ENCODE measurements at regions not wholly inside any gene's neighbourhood (a gene's known extent, or its start where the extent isn't known, plus 50 kb on each side); places are given as distances from the start of the nearest gene placed in this dataset.

DNA sequence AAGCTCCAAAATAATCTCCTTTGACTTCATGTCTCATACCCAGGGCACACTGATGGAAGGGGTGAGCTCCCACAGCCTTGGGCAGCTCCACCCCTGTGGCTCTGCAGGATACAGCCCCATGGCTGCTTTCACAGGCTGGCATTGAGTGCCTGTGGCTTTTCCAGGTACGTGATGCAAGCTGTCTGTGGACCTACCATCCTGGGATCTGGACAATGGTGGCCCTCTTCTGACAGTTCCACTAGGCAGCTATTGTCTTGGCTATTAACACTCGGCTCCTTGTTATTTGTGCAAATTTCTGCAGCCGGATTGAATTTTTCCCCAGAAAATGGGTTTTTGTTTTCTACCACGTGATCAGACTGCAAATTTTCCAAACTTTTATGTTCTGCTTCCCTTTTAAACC is 634.2 kb downstream of the TSN start:
- TF ChIP-seq, protein P1, sequence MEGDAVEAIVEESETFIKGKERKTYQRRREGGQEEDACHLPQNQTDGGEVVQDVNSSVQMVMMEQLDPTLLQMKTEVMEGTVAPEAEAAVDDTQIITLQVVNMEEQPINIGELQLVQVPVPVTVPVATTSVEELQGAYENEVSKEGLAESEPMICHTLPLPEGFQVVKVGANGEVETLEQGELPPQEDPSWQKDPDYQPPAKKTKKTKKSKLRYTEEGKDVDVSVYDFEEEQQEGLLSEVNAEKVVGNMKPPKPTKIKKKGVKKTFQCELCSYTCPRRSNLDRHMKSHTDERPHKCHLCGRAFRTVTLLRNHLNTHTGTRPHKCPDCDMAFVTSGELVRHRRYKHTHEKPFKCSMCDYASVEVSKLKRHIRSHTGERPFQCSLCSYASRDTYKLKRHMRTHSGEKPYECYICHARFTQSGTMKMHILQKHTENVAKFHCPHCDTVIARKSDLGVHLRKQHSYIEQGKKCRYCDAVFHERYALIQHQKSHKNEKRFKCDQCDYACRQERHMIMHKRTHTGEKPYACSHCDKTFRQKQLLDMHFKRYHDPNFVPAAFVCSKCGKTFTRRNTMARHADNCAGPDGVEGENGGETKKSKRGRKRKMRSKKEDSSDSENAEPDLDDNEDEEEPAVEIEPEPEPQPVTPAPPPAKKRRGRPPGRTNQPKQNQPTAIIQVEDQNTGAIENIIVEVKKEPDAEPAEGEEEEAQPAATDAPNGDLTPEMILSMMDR (IDR thresholded peaks at IDR 0.05; ENCODE audit: low read depth, low read length, poor library complexity, severe bottlenecking) = no peak
- no peak for TF ChIP-seq EZH2phosphoT487 (IDR thresholded peaks at IDR 0.05; ENCODE audit: borderline replicate concordance, low read length)
